ENCODE measurements at regions not wholly inside any gene's neighbourhood (a gene's known extent, or its start where the extent isn't known, plus 50 kb on each side); places are given as distances from the start of the nearest gene placed in this dataset.

GRCh38 chr11:119979701-119980100 is 158.2 kb downstream of the TRIM29 start:
- Mint-ChIP-seq H3K27me3 (peaks cover 63% of the 10 kb centered on the region), H3K4me3 (no peak overlapping the region), H3K27ac (no peak overlapping the region), H3K4me1 (peaks cover 2% of the 10 kb centered on the region), H3K36me3 (ENCODE audit: low read depth) (no peaks in the 10 kb centered on the region)
- ATAC-seq: no peak
- DNase-seq: no peak
- H3K9me3 ChIP-seq (ENCODE audit: control insufficient read depth, low read length, poor library complexity, severe bottlenecking): no peaks in the 10 kb centered on the region

- Mint-ChIP-seq H3K27ac (no peak overlapping the region), H3K36me3 (ENCODE audit: low read depth) (no peaks in the 10 kb centered on the region), H3K4me1 (no peaks in the 10 kb centered on the region)
These were observed 159.2 kb downstream of the TRIM29 start for GRCh38 chr11:119978696-119979095.

GRCh38 chr11:119977881-119978280 is 160.0 kb downstream of the TRIM29 start:
- Mint-ChIP-seq H3K36me3 (ENCODE audit: low read depth) (no peaks in the 10 kb centered on the region), H3K27ac (no peak overlapping the region), H3K4me3 (no peak overlapping the region), H3K27me3 (peaks cover 50% of the 10 kb centered on the region), H3K4me1 (no peaks in the 10 kb centered on the region)
- ATAC-seq (no peak), DNase-seq (no peak)
- H3K9me3 ChIP-seq (ENCODE audit: control insufficient read depth, low read length, poor library complexity, severe bottlenecking): no peaks in the 10 kb centered on the region

More at GRCh38 chr11:119978696-119979095, 159.2 kb downstream of the TRIM29 start:
- Mint-ChIP-seq H3K4me3 (no peak overlapping the region), H3K27me3 (peaks cover 58% of the 10 kb centered on the region)
- ATAC-seq: no peak
- no peaks in the 10 kb centered on the region for H3K9me3 ChIP-seq (ENCODE audit: control insufficient read depth, low read length, poor library complexity, severe bottlenecking)
- no peak for DNase-seq

- peaks cover 50% of the 10 kb centered on the region for H3K27me3 Mint-ChIP-seq
- H3K9me3 ChIP-seq (ENCODE audit: control insufficient read depth, low read length, poor library complexity, severe bottlenecking): no peaks in the 10 kb centered on the region
- H3K36me3 Mint-ChIP-seq (ENCODE audit: low read depth): no peaks in the 10 kb centered on the region
- no peaks in the 10 kb centered on the region for H3K4me1 Mint-ChIP-seq
- no peak overlapping the region for H3K27ac Mint-ChIP-seq
- H3K4me3 Mint-ChIP-seq: no peak overlapping the region
- DNase-seq (no peak), ATAC-seq (no peak)
These were observed 160.4 kb downstream of the TRIM29 start for GRCh38 chr11:119977561-119977860.

GRCh38 chr11:119976805-119977560 is 160.9 kb downstream of the TRIM29 start:
- Mint-ChIP-seq H3K4me1 (no peaks in the 10 kb centered on the region), H3K36me3 (ENCODE audit: low read depth) (no peaks in the 10 kb centered on the region), H3K27ac (no peak overlapping the region), H3K4me3 (no peak overlapping the region), H3K27me3 (peaks cover 47% of the 10 kb centered on the region)
- no peak for DNase-seq
- H3K9me3 ChIP-seq (ENCODE audit: control insufficient read depth, low read length, poor library complexity, severe bottlenecking): no peaks in the 10 kb centered on the region
- ATAC-seq: no peak

- no peaks in the 10 kb centered on the region for H3K9me3 ChIP-seq (ENCODE audit: control insufficient read depth, low read length, poor library complexity, severe bottlenecking)
- Mint-ChIP-seq H3K27me3 (peaks cover 40% of the 10 kb centered on the region), H3K4me1 (no peaks in the 10 kb centered on the region), H3K4me3 (no peak overlapping the region), H3K36me3 (ENCODE audit: low read depth) (no peaks in the 10 kb centered on the region), H3K27ac (no peak overlapping the region)
- no peak for DNase-seq
- no peak for ATAC-seq
These were observed 162.3 kb downstream of the TRIM29 start for GRCh38 chr11:119975561-119976152.

- Mint-ChIP-seq H3K27ac (no peak overlapping the region), H3K4me3 (no peak overlapping the region), H3K27me3 (peaks cover 36% of the 10 kb centered on the region), H3K4me1 (no peaks in the 10 kb centered on the region), H3K36me3 (ENCODE audit: low read depth) (no peaks in the 10 kb centered on the region)
- no peaks in the 10 kb centered on the region for H3K9me3 ChIP-seq (ENCODE audit: control insufficient read depth, low read length, poor library complexity, severe bottlenecking)
- ATAC-seq: no peak
- DNase-seq: no peak
These were observed 163.4 kb downstream of the TRIM29 start for GRCh38 chr11:119974467-119974866.

- ATAC-seq: no peak
- H3K36me3 Mint-ChIP-seq (ENCODE audit: low read depth): no peaks in the 10 kb centered on the region
- H3K27ac Mint-ChIP-seq: no peak overlapping the region
- no peak overlapping the region for H3K4me3 Mint-ChIP-seq
- H3K4me1 Mint-ChIP-seq: no peaks in the 10 kb centered on the region
- no peak for DNase-seq
- peaks cover 32% of the 10 kb centered on the region for H3K27me3 Mint-ChIP-seq
- H3K9me3 ChIP-seq (ENCODE audit: control insufficient read depth, low read length, poor library complexity, severe bottlenecking): no peaks in the 10 kb centered on the region
These were observed 163.9 kb downstream of the TRIM29 start for GRCh38 chr11:119974051-119974450.

GRCh38 chr11:119972281-119972680 is 165.6 kb downstream of the TRIM29 start:
- DNase-seq: no peak
- Mint-ChIP-seq H3K27me3 (peaks cover 17% of the 10 kb centered on the region), H3K36me3 (ENCODE audit: low read depth) (no peaks in the 10 kb centered on the region), H3K4me1 (no peaks in the 10 kb centered on the region), H3K4me3 (no peak overlapping the region), H3K27ac (no peak overlapping the region)
- H3K9me3 ChIP-seq (ENCODE audit: control insufficient read depth, low read length, poor library complexity, severe bottlenecking): no peaks in the 10 kb centered on the region
- ATAC-seq: no peak

GRCh38 chr11:119970555-119971304 is 167.2 kb downstream of the TRIM29 start:
- no peak overlapping the region for H3K27ac Mint-ChIP-seq
- H3K4me3 Mint-ChIP-seq: no peak overlapping the region
- H3K4me1 Mint-ChIP-seq: no peaks in the 10 kb centered on the region
- no peaks in the 10 kb centered on the region for H3K9me3 ChIP-seq (ENCODE audit: control insufficient read depth, low read length, poor library complexity, severe bottlenecking)
- no peaks in the 10 kb centered on the region for H3K36me3 Mint-ChIP-seq (ENCODE audit: low read depth)
- ATAC-seq: no peak
- H3K27me3 Mint-ChIP-seq: peaks cover 10% of the 10 kb centered on the region
- DNase-seq: no peak

- DNase-seq (no peak), ATAC-seq (no peak)
- no peak overlapping the region for H3K27ac Mint-ChIP-seq
- H3K36me3 Mint-ChIP-seq (ENCODE audit: low read depth): no peaks in the 10 kb centered on the region
- H3K27me3 Mint-ChIP-seq: peaks cover 36% of the 10 kb centered on the region
- H3K4me1 Mint-ChIP-seq: no peaks in the 10 kb centered on the region
- no peaks in the 10 kb centered on the region for H3K9me3 ChIP-seq (ENCODE audit: control insufficient read depth, low read length, poor library complexity, severe bottlenecking)
- H3K4me3 Mint-ChIP-seq: no peak overlapping the region
These were observed 173.5 kb downstream of the TRIM29 start for GRCh38 chr11:119964136-119965025.

GRCh38 chr11:119957951-119958350 is 180.0 kb downstream of the TRIM29 start:
- Mint-ChIP-seq H3K36me3 (ENCODE audit: low read depth) (peaks cover 3% of the 10 kb centered on the region), H3K27me3 (peaks cover 58% of the 10 kb centered on the region), H3K27ac (no peak overlapping the region), H3K4me3 (no peak overlapping the region), H3K4me1 (no peaks in the 10 kb centered on the region)
- no peaks in the 10 kb centered on the region for H3K9me3 ChIP-seq (ENCODE audit: control insufficient read depth, low read length, poor library complexity, severe bottlenecking)
- DNase-seq: no peak
- no peak for ATAC-seq

- peaks cover 6% of the 10 kb centered on the region for H3K36me3 Mint-ChIP-seq (ENCODE audit: low read depth)
- no peaks in the 10 kb centered on the region for H3K9me3 ChIP-seq (ENCODE audit: control insufficient read depth, low read length, poor library complexity, severe bottlenecking)
- no peak overlapping the region for H3K27ac Mint-ChIP-seq
- H3K4me1 Mint-ChIP-seq: peaks cover 2% of the 10 kb centered on the region
- DNase-seq (no peak), ATAC-seq (no peak)
- peaks cover 75% of the 10 kb centered on the region for H3K27me3 Mint-ChIP-seq
- no peak overlapping the region for H3K4me3 Mint-ChIP-seq
These were observed 185.5 kb downstream of the TRIM29 start for GRCh38 chr11:119952441-119952840.

Data from T-helper 17 cell (primary cell).